Neural progenitor cell (in vitro differentiated cells): ENCODE measurements at regions not wholly inside any gene's neighbourhood (a gene's known extent, or its start where the extent isn't known, plus 50 kb on each side); places are given as distances from the start of the nearest gene placed in this dataset.

ENCODE experiments used
- CTCF ChIP-seq: fragments of 200-600 bp; sonication (generic); IDR thresholded peaks from 2 replicates; pipeline ENCODE4 v1.5.1; 2017; ENCODE audit warnings: antibody characterized with exemption, mild to moderate bottlenecking
- EZH2 ChIP-seq: fragments of 200-600 bp; sonication (generic); IDR thresholded peaks from 2 replicates; pipeline ENCODE4 v1.6.1; 2017; ENCODE audit warnings: antibody characterized with exemption, mild to moderate bottlenecking, moderate library complexity
- EZH2phosphoT487 ChIP-seq: fragments of 200-600 bp; sonication (generic); IDR thresholded peaks from 2 replicates; pipeline ENCODE4 v1.6.1; 2017; ENCODE audit warnings: antibody characterized with exemption

- TF ChIP-seq CTCF, result no peak
- no peak for TF ChIP-seq EZH2
- TF ChIP-seq EZH2phosphoT487, result no peak
These were observed 236.8 kb downstream of the GPAT3 start for GRCh38 chr4:83772685-83773084.
